Vagina (tissue), 2 donors: ENCODE measurements at regions not wholly inside any gene's neighbourhood (a gene's known extent, or its start where the extent isn't known, plus 50 kb on each side); places are given as distances from the start of the nearest gene placed in this dataset.

Experiments used
- DNase-seq, 2 donors: peaks; one replicate each; pipeline ENCODE4 v3.0.0-alpha.2; 2017; ENCODE audit errors: extremely low spot score in 2 of 2
- H3K27ac ChIP-seq: fragments of 200-600 bp; sonication (generic); one replicate; pipeline ENCODE4 v1.5.1; 2019
- H3K27me3 ChIP-seq: fragments of 200-600 bp; sonication (generic); one replicate; pipeline ENCODE4 v1.5.1; 2019
- H3K36me3 ChIP-seq, 2 donors: fragments of 200-600 bp; sonication (generic); one replicate each; pipeline ENCODE4 v1.5.1; 2017 to 2019
- H3K4me1 ChIP-seq: fragments of 200-600 bp; sonication (generic); one replicate; pipeline ENCODE4 v1.5.1; 2019
- H3K4me3 ChIP-seq, 2 donors: fragments of 200-600 bp; sonication (generic); 1 replicate in 1 of 2; 2 replicates in 1 of 2; pipeline ENCODE4 v1.5.1; 2016 to 2019
- H3K9me3 ChIP-seq: fragments of 200-600 bp; sonication (generic); one replicate; pipeline ENCODE4 v1.5.1; 2019
- CTCF ChIP-seq, 3 experiments: fragments of 450-650 bp in 2 of 3; fragments of 200-600 bp in 1 of 3; sonication (generic) in 1 of 3; IDR thresholded peaks; one replicate each; pipeline ENCODE4 v1.5.1; 2017 to 2019; ENCODE audit warnings: antibody characterized with exemption in 3 of 3, mild to moderate bottlenecking in 2 of 3, moderate library complexity in 2 of 3
- POLR2A ChIP-seq, 2 donors: fragments of 450-650 bp; IDR thresholded peaks; one replicate each; pipeline ENCODE4 v1.6.1; 2017; ENCODE audit warnings: antibody characterized with exemption in 2 of 2, mild to moderate bottlenecking in 2 of 2, moderate library complexity in 2 of 2
- POLR2AphosphoS5 ChIP-seq, 2 donors: sonication (generic); formaldehyde crosslinking; IDR thresholded peaks; one replicate each; pipeline ENCODE4 v1.9.0; 2017; ENCODE audit warnings: antibody characterized with exemption in 2 of 2, mild to moderate bottlenecking in 2 of 2, low read depth in 1 of 2; ENCODE audit not compliant: insufficient read depth in 1 of 2
- intact Hi-C: fragments of 100-400 bp; cut with DNase I; formaldehyde crosslinking; loops from one replicate; pipeline ENCODE4 v1.15.1; 2023

GRCh38 chr20:4524307-4524706 is 161.9 kb upstream of the PRNP start:
- H3K4me1 ChIP-seq = no peaks in the 10 kb centered on the region
- H3K9me3 ChIP-seq = no peaks in the 10 kb centered on the region
- no peaks in the 10 kb centered on the region for H3K36me3 ChIP-seq
- H3K4me3 ChIP-seq = no peak overlapping the region
- intact Hi-C loops = no loop called here
- DNase-seq = no peak
- no peak overlapping the region for H3K27ac ChIP-seq
- H3K27me3 ChIP-seq = no peaks in the 10 kb centered on the region
- TF ChIP-seq CTCF (IDR thresholded peaks at IDR 0.05) = no peak
- TF ChIP-seq POLR2AphosphoS5 (IDR thresholded peaks at IDR 0.05; ENCODE audit: insufficient read depth in 1 of 2, low read depth in 1 of 2) = no peak
- TF ChIP-seq POLR2A (IDR thresholded peaks at IDR 0.05) = no peak

GRCh38 chr20:4522310-4522709 is 163.9 kb upstream of the PRNP start:
- Histone ChIP-seq H3K27me3 (no peaks in the 10 kb centered on the region), H3K9me3 (no peaks in the 10 kb centered on the region), H3K27ac (no peak overlapping the region), H3K4me1 (no peaks in the 10 kb centered on the region), H3K36me3 (no peaks in the 10 kb centered on the region), H3K4me3 (no peak overlapping the region)
- intact Hi-C loops = no loop called here
- no peak for DNase-seq
- TF ChIP-seq POLR2A (IDR thresholded peaks at IDR 0.05) (no peak), POLR2AphosphoS5 (IDR thresholded peaks at IDR 0.05; ENCODE audit: insufficient read depth in 1 of 2, low read depth in 1 of 2) (no peak), CTCF (IDR thresholded peaks at IDR 0.05) (no peak)

- H3K36me3 ChIP-seq = no peaks in the 10 kb centered on the region
- intact Hi-C loops = no loop called here
- TF ChIP-seq CTCF (IDR thresholded peaks at IDR 0.05) (no peak), POLR2AphosphoS5 (IDR thresholded peaks at IDR 0.05; ENCODE audit: insufficient read depth in 1 of 2, low read depth in 1 of 2) (no peak), POLR2A (IDR thresholded peaks at IDR 0.05) (no peak)
- H3K9me3 ChIP-seq = no peaks in the 10 kb centered on the region
- H3K27me3 ChIP-seq = no peaks in the 10 kb centered on the region
- H3K4me3 ChIP-seq = no peak overlapping the region
- H3K27ac ChIP-seq = no peak overlapping the region
- H3K4me1 ChIP-seq = no peaks in the 10 kb centered on the region
- DNase-seq = no peak
These were observed 164.9 kb upstream of the PRNP start for GRCh38 chr20:4521170-4521968.

GRCh38 chr20:4519534-4519933 is 166.7 kb upstream of the PRNP start:
- Histone ChIP-seq H3K27me3 (no peaks in the 10 kb centered on the region), H3K4me3 (no peak overlapping the region), H3K36me3 (no peaks in the 10 kb centered on the region), H3K9me3 (no peaks in the 10 kb centered on the region), H3K27ac (no peak overlapping the region), H3K4me1 (no peaks in the 10 kb centered on the region)
- intact Hi-C loops = no loop called here
- TF ChIP-seq CTCF (IDR thresholded peaks at IDR 0.05) = peak in 1 of 3 experiments; percentile 11
- TF ChIP-seq POLR2AphosphoS5 (IDR thresholded peaks at IDR 0.05; ENCODE audit: insufficient read depth in 1 of 2, low read depth in 1 of 2) = no peak
- no peak for DNase-seq

- TF ChIP-seq CTCF (IDR thresholded peaks at IDR 0.05) (no peak), POLR2AphosphoS5 (IDR thresholded peaks at IDR 0.05; ENCODE audit: insufficient read depth in 1 of 2, low read depth in 1 of 2) (no peak), POLR2A (IDR thresholded peaks at IDR 0.05) (no peak)
- no peak overlapping the region for H3K4me3 ChIP-seq
- no peak overlapping the region for H3K27ac ChIP-seq
- intact Hi-C loops = no loop called here
- H3K4me1 ChIP-seq = no peaks in the 10 kb centered on the region
- no peaks in the 10 kb centered on the region for H3K9me3 ChIP-seq
- H3K27me3 ChIP-seq = no peaks in the 10 kb centered on the region
- H3K36me3 ChIP-seq = no peaks in the 10 kb centered on the region
- DNase-seq = no peak
These were observed 169.4 kb upstream of the PRNP start for GRCh38 chr20:4516876-4517275.
